ENCODE measurements at regions not wholly inside any gene's neighbourhood (a gene's known extent, or its start where the extent isn't known, plus 50 kb on each side); places are given as distances from the start of the nearest gene placed in this dataset.
"Not testable (repeated sequence)": the region's sequence is repeated elsewhere in the genome, so short reads cannot be mapped to it uniquely, and the experiment has no call there.

DNA sequence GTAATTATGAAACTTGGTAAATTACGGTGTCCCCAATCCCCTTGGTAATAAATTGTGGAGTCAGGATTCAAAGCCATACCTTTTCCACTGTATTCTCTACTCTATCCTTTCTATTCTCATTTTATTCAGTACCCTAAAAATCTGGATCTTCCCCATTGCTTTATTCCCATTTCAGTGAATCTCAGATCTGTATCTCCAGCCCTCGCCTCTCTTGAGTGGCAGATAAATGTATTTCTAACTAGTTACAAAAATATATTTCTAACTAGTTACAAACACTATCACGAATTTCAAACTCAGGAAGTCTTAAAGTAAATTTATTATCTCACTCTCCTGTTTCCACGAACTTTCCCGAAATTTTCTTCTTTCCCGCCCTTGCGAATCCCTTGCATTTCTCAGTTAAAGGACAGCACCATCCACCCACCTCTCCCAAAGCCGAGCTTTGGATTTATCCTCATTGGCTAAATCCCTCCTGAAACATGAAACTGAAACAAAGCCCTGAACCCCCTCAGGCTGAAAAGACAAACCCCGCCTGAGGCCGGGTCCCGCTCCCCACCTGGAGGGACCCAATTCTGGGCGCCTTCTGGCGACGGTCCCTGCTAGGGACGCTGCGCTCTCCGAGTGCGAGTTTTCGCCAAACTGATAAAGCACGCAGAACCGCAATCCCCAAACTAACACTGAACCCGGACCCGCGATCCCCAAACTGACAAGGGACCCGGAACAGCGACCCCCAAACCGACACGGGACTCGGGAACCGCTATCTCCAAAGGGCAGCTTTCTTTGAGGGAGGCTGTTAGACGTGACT, 164.3 kb upstream of the PABPC3 start:
- DNase-seq (ENCODE audit: low read depth in 2 of 2) = no peak

DNA sequence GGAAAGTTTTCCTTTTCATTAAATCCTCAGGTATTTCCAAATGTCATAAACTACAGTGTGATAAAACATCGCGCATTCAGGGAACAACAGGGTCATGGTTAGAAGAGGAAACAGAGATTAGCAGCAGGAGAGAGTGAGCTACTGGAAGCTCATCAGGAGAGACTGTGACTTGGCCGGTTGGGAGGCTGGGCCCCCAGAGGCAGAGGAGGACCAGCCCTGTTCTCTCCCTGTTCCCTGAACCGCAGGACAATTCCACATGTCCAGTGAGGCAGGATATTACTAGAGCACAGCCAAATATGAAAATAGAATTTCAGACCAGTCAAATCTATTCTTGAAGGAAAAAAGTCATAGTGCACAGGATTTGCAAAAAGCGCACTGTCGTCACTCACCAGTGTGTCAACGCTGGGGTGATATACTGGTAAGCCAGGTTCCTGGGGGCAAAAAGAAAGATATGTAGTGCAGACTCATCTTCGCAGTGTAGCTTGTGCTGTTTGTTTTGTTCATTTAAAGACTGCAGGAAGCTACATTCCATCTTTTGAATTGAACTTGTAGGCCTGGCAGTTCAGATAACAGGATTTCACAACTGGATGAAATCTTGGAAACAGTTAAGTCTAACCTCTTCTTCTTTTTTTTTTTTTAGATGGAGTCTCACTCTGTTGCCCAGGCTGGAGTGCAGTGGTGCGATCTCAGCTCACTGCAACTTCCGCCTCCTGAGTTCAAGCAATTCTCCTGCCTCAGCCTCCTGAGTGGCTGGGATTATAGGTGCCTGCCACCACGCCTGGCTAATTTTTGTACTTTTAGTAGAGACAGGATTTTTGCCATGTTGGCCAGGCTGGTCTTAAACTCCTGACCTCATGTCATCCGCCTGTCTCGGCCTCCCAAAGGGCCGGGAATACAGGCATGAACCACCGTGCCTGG, 162.6 kb upstream of the PABPC3 start:
- DNase-seq (ENCODE audit: low read depth in 2 of 2) = not testable (repeated sequence)

DNA sequence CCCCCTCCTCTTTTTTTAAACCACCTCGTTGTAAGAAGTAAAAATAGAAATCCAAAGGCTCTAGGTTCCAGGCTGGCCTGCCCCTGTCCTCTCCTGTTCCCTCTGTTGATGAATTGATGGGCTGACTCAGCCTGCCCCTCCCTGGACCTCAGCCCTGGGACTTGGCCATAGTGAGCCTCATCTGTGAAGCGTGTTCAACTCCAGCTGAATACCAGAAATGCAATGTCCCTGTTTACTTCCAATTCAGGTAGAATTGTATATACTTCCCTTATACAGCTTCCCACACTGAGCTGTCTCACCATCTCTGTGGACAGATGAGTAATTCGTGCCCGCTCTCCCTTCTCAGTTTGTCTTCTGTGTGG, 161.9 kb upstream of the PABPC3 start:
- DNase-seq (ENCODE audit: low read depth in 2 of 2) = not testable (repeated sequence)

DNA sequence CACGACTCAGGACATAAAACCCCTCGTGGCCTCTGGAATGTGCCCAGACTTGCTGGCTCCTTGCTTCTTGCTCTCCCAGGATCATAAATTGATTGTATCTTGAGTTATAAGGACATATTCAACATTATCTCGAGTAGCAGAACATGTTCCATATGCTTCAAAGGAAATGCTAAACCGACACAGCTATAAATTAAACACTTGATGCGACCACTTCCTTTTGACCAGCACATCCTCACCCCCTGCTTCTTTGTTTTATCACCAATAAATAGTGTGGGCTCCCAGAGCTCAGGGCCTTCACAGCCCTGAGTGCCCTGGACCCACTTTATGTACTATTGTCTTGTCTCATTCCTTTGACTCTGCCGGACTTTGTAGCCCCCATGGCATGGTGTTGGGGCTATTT, 157.0 kb upstream of the PABPC3 start:
- no peak for DNase-seq (ENCODE audit: low read depth in 2 of 2)

DNA sequence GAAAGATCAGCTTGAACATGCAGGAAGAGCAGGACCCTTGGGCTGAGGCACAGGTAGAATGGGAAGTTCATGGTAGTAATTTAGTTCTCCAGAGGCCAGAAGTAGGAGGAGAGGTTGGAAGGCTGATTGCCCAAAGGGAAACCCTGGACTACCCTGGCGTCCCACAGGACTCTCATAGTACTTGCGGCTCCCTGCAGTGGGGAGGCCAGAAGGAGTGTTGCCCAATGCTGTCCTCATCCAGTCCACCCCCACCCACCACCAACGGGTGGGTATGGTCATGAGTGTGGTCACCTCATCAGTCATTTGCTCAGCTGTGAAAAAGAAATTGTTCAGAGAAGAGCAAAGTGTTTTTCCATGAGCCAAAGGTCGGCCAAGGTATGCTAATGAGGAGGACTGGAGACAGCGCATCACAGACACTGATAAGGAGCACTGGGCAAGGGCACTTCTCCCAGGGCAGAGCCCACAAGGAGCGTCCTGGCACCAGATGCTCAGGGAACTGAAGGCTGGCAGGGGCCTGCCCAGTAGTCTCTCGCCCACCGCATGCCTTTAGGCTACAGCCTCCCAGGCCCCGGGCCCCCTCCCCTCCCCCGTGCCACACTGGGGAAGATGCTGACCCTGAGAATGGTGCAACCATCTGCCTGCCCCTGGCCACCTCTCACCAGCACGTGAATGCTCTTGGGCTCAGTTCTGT, 154.8 kb upstream of the PABPC3 start:
- DNase-seq (ENCODE audit: low read depth in 2 of 2) = not testable (repeated sequence)

DNA sequence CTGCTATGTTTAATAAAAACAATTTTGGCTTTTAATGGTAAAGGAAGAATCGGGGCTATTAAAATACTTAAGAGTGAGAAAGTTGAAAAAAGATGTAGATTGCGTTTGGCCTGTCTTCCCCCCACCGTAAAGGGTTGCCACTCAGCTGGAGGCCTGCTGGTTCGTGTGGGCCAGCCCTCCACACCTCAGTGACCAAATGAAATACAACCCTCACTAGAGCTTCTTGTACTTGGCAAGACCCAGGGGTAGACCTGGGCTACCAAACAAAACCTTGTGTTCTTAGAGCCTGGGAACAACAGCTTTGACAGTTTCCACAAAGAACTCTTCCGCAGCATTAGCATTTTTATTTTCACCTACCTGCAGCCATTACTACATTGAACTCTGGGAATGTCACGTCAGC, 152.8 kb upstream of the PABPC3 start:
- DNase-seq (ENCODE audit: low read depth in 2 of 2) = no peak

DNA sequence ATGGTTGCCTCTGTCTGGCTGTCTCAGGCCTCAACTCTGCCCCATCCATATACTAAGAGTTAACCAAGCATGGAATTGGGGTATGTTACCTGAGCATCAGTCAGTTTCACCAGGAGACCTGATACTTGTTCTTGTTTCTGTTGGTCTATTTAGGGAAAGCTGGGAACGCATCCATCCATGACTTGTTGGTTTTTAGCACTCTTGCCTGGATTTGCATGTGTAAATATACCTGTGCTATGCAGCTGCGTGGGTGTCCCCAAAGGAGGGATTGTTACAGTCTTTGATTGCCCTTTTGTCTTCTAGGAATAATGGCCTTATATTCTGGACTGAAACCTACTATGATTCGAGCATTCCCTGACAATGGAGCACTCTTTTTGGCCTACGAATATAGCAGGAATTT, 151.9 kb upstream of the PABPC3 start:
- DNase-seq (ENCODE audit: low read depth in 2 of 2) = not testable (repeated sequence)

GRCh38 chr13:24948977-24949376, 147.0 kb upstream of the PABPC3 start:
- not testable (repeated sequence) for DNase-seq (ENCODE audit: low read depth in 2 of 2)

GRCh38 chr13:24950611-24951010, 145.3 kb upstream of the PABPC3 start:
- DNase-seq (ENCODE audit: low read depth in 2 of 2) = not testable (repeated sequence)

GRCh38 chr13:24967970-24968369, 128.0 kb upstream of the PABPC3 start:
- not testable (repeated sequence) for DNase-seq (ENCODE audit: low read depth in 2 of 2)

- not testable (repeated sequence) for DNase-seq (ENCODE audit: low read depth in 2 of 2)
Observed at GRCh38 chr13:24968416-24968815, 127.5 kb upstream of the PABPC3 start.

DNA sequence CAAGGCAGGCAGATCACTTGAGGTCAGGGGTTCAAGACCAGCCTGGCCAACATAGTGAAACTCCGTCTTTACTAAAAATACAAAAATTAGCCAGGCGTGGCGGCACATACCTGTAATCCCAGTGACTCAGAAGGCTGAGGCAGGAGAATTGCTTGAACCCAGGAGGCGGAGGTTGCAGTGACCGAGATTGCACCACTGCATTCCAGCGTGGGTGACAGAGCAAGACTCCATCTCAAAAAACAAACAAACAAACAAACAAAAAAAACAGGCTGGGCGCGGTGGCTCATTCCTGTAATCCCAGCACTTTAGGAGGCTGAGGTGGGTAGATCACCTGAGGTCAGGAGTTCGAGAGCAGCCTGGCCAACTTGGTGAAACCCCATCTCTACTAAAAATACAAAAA, 122.8 kb upstream of the PABPC3 start:
- DNase-seq (ENCODE audit: low read depth in 2 of 2) = not testable (repeated sequence)

GRCh38 chr13:24981181-24981803, 114.6 kb upstream of the PABPC3 start:
- not testable (repeated sequence) for DNase-seq (ENCODE audit: low read depth in 2 of 2)

DNA sequence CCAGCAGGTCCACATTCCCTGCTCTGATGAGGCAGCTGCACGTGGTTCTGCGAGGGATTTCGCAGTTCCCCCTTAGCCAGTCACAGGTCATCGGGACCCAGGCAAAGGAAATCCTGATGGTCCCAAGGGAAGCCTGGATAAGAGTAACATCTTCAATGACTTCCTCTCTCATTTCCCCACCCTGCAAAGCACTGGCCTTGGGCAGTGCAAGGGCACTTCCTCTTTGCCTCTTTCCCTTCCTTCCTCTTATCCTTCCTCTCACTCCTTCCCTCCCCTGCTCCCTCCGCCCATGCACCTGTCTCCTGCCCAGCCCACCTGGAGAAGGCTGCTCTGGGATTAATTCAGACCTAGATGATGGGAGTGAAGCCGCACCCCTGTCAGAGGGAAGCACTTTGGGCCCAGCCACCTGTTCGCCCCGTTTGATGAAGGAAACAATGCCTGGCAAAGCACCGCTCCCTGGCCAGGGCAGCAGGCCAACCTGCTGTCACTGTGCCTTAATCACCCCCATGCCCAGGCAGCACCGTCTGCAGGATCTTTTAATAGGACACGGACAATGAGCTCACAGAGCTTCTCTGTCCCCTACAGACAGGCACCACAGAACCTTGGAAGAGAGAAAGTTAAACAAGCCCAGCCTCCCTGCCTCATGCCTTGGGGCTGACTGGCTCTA, 113.5 kb upstream of the PABPC3 start:
- DNase-seq (ENCODE audit: low read depth in 2 of 2) = no peak

- DNase-seq (ENCODE audit: low read depth in 2 of 2) = no peak
Observed at GRCh38 chr13:24983094-24983493, 112.8 kb upstream of the PABPC3 start.

DNA sequence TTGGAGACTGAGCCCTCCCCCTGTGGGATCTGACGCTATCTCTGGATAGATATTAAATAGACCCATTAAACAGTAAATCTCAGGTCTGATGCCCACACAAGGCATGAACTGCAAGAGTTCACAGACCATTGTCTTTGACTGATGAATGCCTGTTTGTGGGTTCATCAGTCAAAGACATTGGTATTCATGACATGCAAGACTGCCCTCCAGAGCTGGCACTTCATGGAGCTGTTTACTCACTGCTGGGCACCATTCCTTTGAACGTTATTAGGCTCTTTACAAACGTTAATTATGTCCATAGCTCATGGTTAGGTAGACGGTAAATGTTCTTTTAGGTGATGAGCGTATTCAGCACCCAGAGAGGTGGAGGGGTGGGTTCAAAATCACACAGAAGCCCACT, 111.8 kb upstream of the PABPC3 start:
- no peak for DNase-seq (ENCODE audit: low read depth in 2 of 2)

DNA sequence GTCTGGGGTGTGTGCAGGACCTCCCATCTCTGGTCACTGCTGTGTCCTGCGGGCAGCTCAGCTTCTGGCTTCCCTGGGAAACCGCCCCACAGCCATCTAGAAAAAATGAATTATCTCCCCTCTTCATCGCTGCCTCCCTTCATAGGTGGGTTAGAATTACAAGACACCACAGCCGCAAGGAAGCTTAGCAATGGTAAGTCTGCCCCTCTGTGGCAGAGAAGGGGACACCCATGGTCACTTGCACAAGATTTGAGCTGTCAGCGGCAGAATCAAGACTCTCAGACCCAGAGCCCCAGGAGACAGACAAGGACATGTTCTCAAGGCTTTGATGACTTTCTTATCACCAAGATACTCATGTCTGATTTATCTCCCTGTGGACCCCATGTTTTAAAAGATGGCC, 110.8 kb upstream of the PABPC3 start:
- DNase-seq (ENCODE audit: low read depth in 2 of 2) = no peak

DNA sequence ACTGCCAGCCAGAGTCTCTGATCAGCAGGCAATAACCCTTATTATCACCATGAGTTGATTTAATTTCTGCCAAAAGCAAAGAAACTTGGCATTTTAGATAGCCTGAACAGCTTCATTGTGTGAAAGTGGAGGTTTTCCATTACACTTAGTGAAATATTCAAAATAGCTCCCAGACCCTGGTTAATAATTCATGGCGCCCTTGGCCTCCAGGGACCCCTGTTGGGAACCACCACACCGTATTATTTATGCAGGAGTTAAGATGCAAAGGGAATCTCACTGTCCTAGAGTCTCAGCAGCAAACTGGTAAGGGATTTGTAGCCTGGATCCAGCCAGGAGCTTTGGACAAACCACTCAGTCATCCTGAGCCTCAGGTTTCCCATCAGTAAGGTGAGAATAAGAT, 110.0 kb upstream of the PABPC3 start:
- no peak for DNase-seq (ENCODE audit: low read depth in 2 of 2)

DNA sequence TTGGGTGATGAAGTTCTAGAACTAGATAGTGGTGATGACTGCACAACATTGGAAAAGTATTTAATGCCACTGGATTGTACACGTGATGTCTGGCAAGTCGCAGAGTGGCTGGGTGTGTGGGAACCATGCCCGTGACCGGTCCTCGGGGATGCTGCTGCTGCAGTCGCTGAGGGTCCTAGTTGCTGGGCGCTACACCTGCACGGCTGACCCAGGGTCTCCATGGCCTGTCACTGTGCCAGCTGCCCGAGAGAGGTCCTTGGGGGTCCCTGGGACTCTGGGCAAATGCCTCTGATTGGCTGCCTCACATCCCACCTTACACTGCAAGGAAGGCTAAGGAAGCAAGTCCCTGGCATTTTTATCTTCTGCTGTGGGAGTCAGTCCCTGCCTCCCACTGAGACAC, 109.1 kb upstream of the PABPC3 start:
- DNase-seq (ENCODE audit: low read depth in 2 of 2) = no peak

GRCh38 chr13:24989959-24990358, 106.0 kb upstream of the PABPC3 start:
- DNase-seq (ENCODE audit: low read depth in 2 of 2) = not testable (repeated sequence)

DNA sequence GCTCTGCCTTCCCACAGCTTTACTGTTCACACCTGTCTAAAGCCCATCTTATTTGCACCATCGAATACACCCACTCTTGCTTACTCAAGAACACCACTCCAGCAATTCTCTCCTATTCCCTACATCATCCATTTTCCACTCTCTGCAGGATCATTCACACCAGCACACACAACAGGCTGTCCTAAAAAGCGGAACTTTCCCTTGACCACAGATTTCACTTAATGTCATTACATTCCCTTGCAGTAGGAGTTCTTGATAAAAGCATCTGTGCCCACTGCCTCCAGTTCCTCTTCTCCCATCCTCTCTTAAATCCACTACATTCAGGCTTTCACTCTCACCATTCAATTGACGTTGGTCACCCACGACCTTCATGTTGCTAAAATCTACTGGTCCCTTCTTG, 103.0 kb upstream of the PABPC3 start:
- not testable (repeated sequence) for DNase-seq (ENCODE audit: low read depth in 2 of 2)
